SK-N-SH (cell line): ENCODE measurements at regions not wholly inside any gene's neighbourhood (a gene's known extent, or its start where the extent isn't known, plus 50 kb on each side); places are given as distances from the start of the nearest gene placed in this dataset.

Experiments used
- CTCF ChIA-PET: fragments of 300-600, 350-600 bp; formaldehyde crosslinking; extraction: SDS; loops from one replicate; lab custom pipeline; 2021; lab: Yijun Ruan, JAX
- POLR2A ChIA-PET: fragments of 350-600 bp; sonication (Branson Sonifier 250); formaldehyde crosslinking; extraction: SDS; loops from one replicate; lab custom pipeline; 2020; ENCODE audit warnings: antibody characterized with exemption, inconsistent platforms; lab: Yijun Ruan, JAX
- DNase-seq: peaks from one replicate; pipeline ENCODE4 v3.0.0; 2012
- H2AFZ ChIP-seq: fragments of 200-600 bp; sonication (generic); 2 replicates; pipeline ENCODE4 v1.8.1; 2016; ENCODE audit warnings: antibody characterized with exemption, mild to moderate bottlenecking, low read depth
- H3F3A ChIP-seq: fragments of 200-600 bp; sonication (generic); replicated peaks from 2 replicates; pipeline ENCODE3; 2016; ENCODE audit warnings: antibody characterized with exemption, mild to moderate bottlenecking; ENCODE audit not compliant: insufficient read depth
- H3K27ac ChIP-seq, 2 experiments: fragments of 200-500 bp in 1 of 2; fragments of 200-600 bp in 1 of 2; sonication (Bioruptor generic) in 1 of 2; sonication (generic), shearing (Covaris generic) in 1 of 2; 2 replicates each; pipeline versions ENCODE4 v1.5.1 to v1.6.1; 2014 to 2016; ENCODE audit warnings: low read depth in 2 of 2, inconsistent platforms in 1 of 2, low read length in 1 of 2, mild to moderate bottlenecking in 1 of 2, mixed read lengths in 1 of 2
- H3K27me3 ChIP-seq: fragments of 200-600 bp; sonication (generic), shearing (Covaris generic); 2 replicates; pipeline ENCODE4 v1.6.1; 2016; ENCODE audit warnings: mixed run types; ENCODE audit not compliant: insufficient read depth
- H3K36me3 ChIP-seq, 2 experiments: fragments of 200-500 bp in 1 of 2; fragments of 200-600 bp in 1 of 2; sonication (Bioruptor generic) in 1 of 2; sonication (generic) in 1 of 2; replicated peaks in 1 of 2; 2 replicates each; pipeline versions ENCODE3 to v1.5.1; 2014 to 2016; ENCODE audit warnings: low read length in 1 of 2, mild to moderate bottlenecking in 1 of 2; ENCODE audit not compliant: insufficient read depth in 2 of 2, control insufficient read depth in 1 of 2
- H3K4me1 ChIP-seq, 2 experiments: fragments of 200-500 bp in 1 of 2; fragments of 200-600 bp in 1 of 2; sonication (Bioruptor generic) in 1 of 2; sonication (generic), shearing (Covaris generic) in 1 of 2; 2 replicates each; pipeline versions ENCODE4 v1.5.1 to v1.6.1; 2014 to 2016; ENCODE audit warnings: low read depth in 1 of 2, low read length in 1 of 2, mixed run types in 1 of 2; ENCODE audit not compliant: insufficient read depth in 2 of 2, control insufficient read depth in 1 of 2
- H3K4me2 ChIP-seq: fragments of 200-600 bp; sonication (generic), shearing (Covaris generic); 2 replicates; pipeline ENCODE4 v1.6.1; 2017; ENCODE audit warnings: mixed run types
- H3K4me3 ChIP-seq, 2 experiments: fragments of 200-500 bp in 1 of 2; fragments of 200-600 bp in 1 of 2; sonication (Bioruptor generic) in 1 of 2; sonication (generic), shearing (Covaris generic) in 1 of 2; 2 replicates each; pipeline versions ENCODE4 v1.5.1 to v1.8.1; 2014 to 2016; ENCODE audit warnings: low read depth in 2 of 2, inconsistent platforms in 1 of 2, low read length in 1 of 2, mild to moderate bottlenecking in 1 of 2, mixed read lengths in 1 of 2, moderate library complexity in 1 of 2
- H3K79me2 ChIP-seq: fragments of 200-600 bp; sonication (generic); 2 replicates; pipeline ENCODE4 v1.8.1; 2017; ENCODE audit warnings: mild to moderate bottlenecking; ENCODE audit not compliant: insufficient read depth
- H3K9ac ChIP-seq: fragments of 200-600 bp; sonication (generic); 2 replicates; pipeline ENCODE4 v1.6.1; 2017; ENCODE audit warnings: mixed run types
- H3K9me2 ChIP-seq: fragments of 200-600 bp; sonication (generic); 2 replicates; pipeline ENCODE4 v1.6.1; 2017; ENCODE audit warnings: mixed run types
- H3K9me3 ChIP-seq: fragments of 200-600 bp; sonication (generic); 2 replicates; pipeline ENCODE4 v1.6.1; 2017; ENCODE audit warnings: mixed run types, mild to moderate bottlenecking, moderate library complexity
- H4K20me1 ChIP-seq: fragments of 200-600 bp; sonication (generic); 2 replicates; pipeline ENCODE4 v1.6.1; 2017; ENCODE audit warnings: mild to moderate bottlenecking, mixed run types; ENCODE audit not compliant: insufficient read depth
- CHD2 ChIP-seq: fragments of 150-350 bp; IDR thresholded peaks from 2 replicates; pipeline ENCODE4 v1.6.1; 2018; ENCODE audit warnings: low read length; ENCODE audit not compliant: partially characterized antibody
- ELF1 ChIP-seq: IDR thresholded peaks from 2 replicates; pipeline ENCODE4 v1.4.0; 2012
- EZH2phosphoT487 ChIP-seq: fragments of 200-600 bp; sonication (generic); IDR thresholded peaks from 2 replicates; pipeline ENCODE4 v1.6.1; 2017; ENCODE audit warnings: low read depth, mixed run types, mild to moderate bottlenecking, antibody characterized with exemption, moderate library complexity, borderline replicate concordance
- FOSL2 ChIP-seq: IDR thresholded peaks from 2 replicates; pipeline ENCODE4 v1.4.0; 2012; ENCODE audit warnings: low read depth, mild to moderate bottlenecking, moderate library complexity, borderline replicate concordance
- FOXJ3 ChIP-seq: sonication (generic); formaldehyde crosslinking; IDR thresholded peaks from 2 replicates; pipeline ENCODE4 v1.5.1; 2020; ENCODE audit warnings: mild to moderate bottlenecking, missing genetic modification reagents
- FOXM1 ChIP-seq: IDR thresholded peaks from 2 replicates; pipeline ENCODE4 v1.4.0; 2012; ENCODE audit warnings: low read depth, mild to moderate bottlenecking
- GABPA ChIP-seq: IDR thresholded peaks from 2 replicates; pipeline ENCODE4 v1.4.0; 2012; ENCODE audit warnings: low read depth, mild to moderate bottlenecking
- GATA2 ChIP-seq: sonication (generic); formaldehyde crosslinking; IDR thresholded peaks from 2 replicates; pipeline ENCODE4 v1.5.0; 2020; ENCODE audit warnings: mild to moderate bottlenecking, missing genetic modification reagents
- JUND ChIP-seq: IDR thresholded peaks from 2 replicates; pipeline ENCODE4 v1.4.0; 2012
- MEF2A ChIP-seq: IDR thresholded peaks from 2 replicates; pipeline ENCODE4 v1.4.0; 2012; ENCODE audit warnings: low read depth, borderline replicate concordance
- MXI1 ChIP-seq: IDR thresholded peaks from 2 replicates; pipeline ENCODE4 v1.6.1; 2012; ENCODE audit warnings: mild to moderate bottlenecking, low read depth, low read length, improper control_type of control experiment
- NFIC ChIP-seq: IDR thresholded peaks from 2 replicates; pipeline ENCODE4 v1.4.0; 2012; ENCODE audit warnings: borderline replicate concordance
- NRF1 ChIP-seq: IDR thresholded peaks from 2 replicates; pipeline ENCODE4 v1.6.1; 2012; ENCODE audit warnings: low read depth, mild to moderate bottlenecking, low read length
- RAD21 ChIP-seq: IDR thresholded peaks from 2 replicates; pipeline ENCODE4 v1.6.1; 2012; ENCODE audit warnings: mild to moderate bottlenecking, low read length
- RFX5 ChIP-seq: IDR thresholded peaks from 2 replicates; pipeline ENCODE4 v1.6.1; 2012; ENCODE audit warnings: mild to moderate bottlenecking, improper control_type of control experiment, low read length
- SIN3A ChIP-seq: IDR thresholded peaks from 2 replicates; pipeline ENCODE4 v1.6.1; 2012; ENCODE audit warnings: low read depth, mild to moderate bottlenecking, low read length, moderate library complexity, borderline replicate concordance
- SMC3 ChIP-seq: IDR thresholded peaks from 2 replicates; pipeline ENCODE4 v1.6.1; 2012; ENCODE audit warnings: low read depth, low read length, improper control_type of control experiment
- TAF1 ChIP-seq: IDR thresholded peaks from 2 replicates; pipeline ENCODE4 v1.6.1; 2012; ENCODE audit warnings: low read depth, mild to moderate bottlenecking, low read length, moderate library complexity, borderline replicate concordance
- TCF12 ChIP-seq: IDR thresholded peaks from 2 replicates; pipeline ENCODE4 v1.4.0; 2012
- TEAD4 ChIP-seq: IDR thresholded peaks from 2 replicates; pipeline ENCODE4 v1.4.0; 2012; ENCODE audit warnings: mild to moderate bottlenecking, borderline replicate concordance; ENCODE audit not compliant: insufficient read depth
- WGBS: methylation state at CpG from one replicate; pipeline ENCODE4 v1.1.6; 2017; ENCODE audit warnings: low lambda C conversion rate; 5-methylcytosine and 5-hydroxymethylcytosine counted together
- TF ChIP-seq, protein P1 (sequence below): IDR thresholded peaks from 2 replicates; pipeline ENCODE4 v1.4.0; 2012; ENCODE audit warnings: low read depth
- TF ChIP-seq, protein P2 (sequence below): fragments of 200-600 bp; sonication (generic); IDR thresholded peaks from 2 replicates; pipeline ENCODE4 v1.6.1; 2017; ENCODE audit warnings: antibody characterized with exemption, mild to moderate bottlenecking, moderate library complexity
- TF ChIP-seq, protein P3 (sequence below): IDR thresholded peaks from 2 replicates; pipeline ENCODE4 v1.4.0; 2012; ENCODE audit warnings: low read depth, borderline replicate concordance
- TF ChIP-seq, protein P4 (sequence below): fragments of 150-350 bp; IDR thresholded peaks from 2 replicates; pipeline ENCODE4 v1.6.1; 2017; ENCODE audit warnings: antibody characterized with exemption, low read length, low read depth, borderline replicate concordance

DNA sequence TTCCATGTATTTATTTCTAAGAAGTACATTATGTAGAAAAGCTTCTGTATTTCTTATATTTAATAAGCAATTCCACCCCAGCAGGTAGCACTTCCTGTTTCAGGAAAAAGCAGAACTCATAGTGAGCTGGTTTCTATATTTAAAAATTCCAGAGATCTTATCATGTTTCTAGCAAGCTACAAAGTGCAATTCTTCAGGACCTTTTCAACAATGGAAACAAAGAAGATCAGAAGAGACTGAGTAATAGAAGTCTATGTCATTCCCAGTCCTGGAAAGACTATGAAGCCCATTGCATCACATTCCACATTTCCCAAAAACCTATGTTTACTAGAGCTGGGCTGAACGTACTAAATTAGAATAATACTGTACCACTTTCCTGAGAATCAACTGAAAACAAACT, 302.6 kb upstream of the NRSN1 start:
- Histone ChIP-seq H3K4me1 (no peaks in the 10 kb centered on the region), H3K9me2 (no peaks in the 10 kb centered on the region), H3K4me3 (no peak overlapping the region), H3K27me3 (no peaks in the 10 kb centered on the region), H3K27ac (no peak overlapping the region), H3K9ac (no peak overlapping the region), H3K9me3 (no peaks in the 10 kb centered on the region; the same call in 1 of the 2 replicates), H3K79me2 (no peaks in the 10 kb centered on the region), H3F3A (no peaks in the 10 kb centered on the region), H2AFZ (no peak overlapping the region), H4K20me1 (no peaks in the 10 kb centered on the region)
- WGBS = 15% methylated on average over 1 of the region's 1 CpG
- ChIA-PET CTCF (no interaction called here), POLR2A (no interaction called here)
- TF ChIP-seq CHD2 = no peak
- no peak for TF ChIP-seq TCF12
- no peak for TF ChIP-seq EZH2phosphoT487
- no peak for TF ChIP-seq SIN3A
- TF ChIP-seq, protein P1, sequence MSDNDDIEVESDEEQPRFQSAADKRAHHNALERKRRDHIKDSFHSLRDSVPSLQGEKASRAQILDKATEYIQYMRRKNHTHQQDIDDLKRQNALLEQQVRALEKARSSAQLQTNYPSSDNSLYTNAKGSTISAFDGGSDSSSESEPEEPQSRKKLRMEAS = no peak
- TF ChIP-seq FOSL2 = no peak
- TF ChIP-seq MEF2A = no peak
- no peak for TF ChIP-seq RAD21
- TF ChIP-seq NRF1 = no peak
- TF ChIP-seq JUND = no peak
- TF ChIP-seq SMC3 = no peak
- TF ChIP-seq, protein P2, sequence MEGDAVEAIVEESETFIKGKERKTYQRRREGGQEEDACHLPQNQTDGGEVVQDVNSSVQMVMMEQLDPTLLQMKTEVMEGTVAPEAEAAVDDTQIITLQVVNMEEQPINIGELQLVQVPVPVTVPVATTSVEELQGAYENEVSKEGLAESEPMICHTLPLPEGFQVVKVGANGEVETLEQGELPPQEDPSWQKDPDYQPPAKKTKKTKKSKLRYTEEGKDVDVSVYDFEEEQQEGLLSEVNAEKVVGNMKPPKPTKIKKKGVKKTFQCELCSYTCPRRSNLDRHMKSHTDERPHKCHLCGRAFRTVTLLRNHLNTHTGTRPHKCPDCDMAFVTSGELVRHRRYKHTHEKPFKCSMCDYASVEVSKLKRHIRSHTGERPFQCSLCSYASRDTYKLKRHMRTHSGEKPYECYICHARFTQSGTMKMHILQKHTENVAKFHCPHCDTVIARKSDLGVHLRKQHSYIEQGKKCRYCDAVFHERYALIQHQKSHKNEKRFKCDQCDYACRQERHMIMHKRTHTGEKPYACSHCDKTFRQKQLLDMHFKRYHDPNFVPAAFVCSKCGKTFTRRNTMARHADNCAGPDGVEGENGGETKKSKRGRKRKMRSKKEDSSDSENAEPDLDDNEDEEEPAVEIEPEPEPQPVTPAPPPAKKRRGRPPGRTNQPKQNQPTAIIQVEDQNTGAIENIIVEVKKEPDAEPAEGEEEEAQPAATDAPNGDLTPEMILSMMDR = no peak
- TF ChIP-seq FOXM1 = no peak
- no peak for TF ChIP-seq GABPA
- no peak for TF ChIP-seq TEAD4
- no peak for TF ChIP-seq GATA2
- TF ChIP-seq, all 33 proteins: peak for 0
- DNase-seq = no peak
- Histone ChIP-seq H3K4me2 (no peak overlapping the region), H3K36me3 (no peaks in the 10 kb centered on the region)

DNA sequence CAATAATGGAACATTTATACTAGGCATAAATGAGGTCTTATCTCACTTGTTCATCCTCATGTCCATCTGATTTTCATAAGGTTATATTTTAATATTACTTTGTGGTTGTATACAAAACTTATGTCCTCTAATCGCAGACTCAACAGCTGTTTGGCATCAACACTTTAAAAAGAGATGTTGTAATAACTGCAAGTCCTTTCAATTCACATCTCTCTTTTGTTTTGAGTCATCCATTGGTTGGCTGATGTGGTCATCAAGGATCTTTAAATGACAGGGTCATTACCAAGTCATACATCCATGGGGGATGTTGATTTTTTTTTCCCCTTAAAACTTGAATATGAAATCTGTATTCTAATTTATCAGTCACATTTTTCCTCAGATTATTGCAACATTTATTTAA, 299.4 kb upstream of the NRSN1 start:
- Histone ChIP-seq H2AFZ (no peak overlapping the region), H3K9ac (no peak overlapping the region), H3K9me3 (no peaks in the 10 kb centered on the region; the same call in 1 of the 2 replicates), H3K4me2 (no peak overlapping the region), H3F3A (no peaks in the 10 kb centered on the region), H4K20me1 (no peaks in the 10 kb centered on the region), H3K9me2 (no peaks in the 10 kb centered on the region), H3K79me2 (no peaks in the 10 kb centered on the region), H3K4me3 (no peak overlapping the region), H3K4me1 (no peaks in the 10 kb centered on the region), H3K27me3 (no peaks in the 10 kb centered on the region), H3K36me3 (no peaks in the 10 kb centered on the region), H3K27ac (no peak overlapping the region)
- no peak for DNase-seq
- 57% methylated on average over 1 of the region's 1 CpG for WGBS
- ChIA-PET CTCF (no interaction called here), POLR2A (no interaction called here)
- TF ChIP-seq NFIC (no peak), EZH2phosphoT487 (no peak), FOXJ3 (CRISPR knock-in tag) (no peak), JUND (no peak), FOSL2 (no peak), SIN3A (no peak), MXI1 (no peak), ELF1 (no peak), TAF1 (no peak), RFX5 (no peak), FOXM1 (no peak), CHD2 (no peak)
- TF ChIP-seq, protein P3, sequence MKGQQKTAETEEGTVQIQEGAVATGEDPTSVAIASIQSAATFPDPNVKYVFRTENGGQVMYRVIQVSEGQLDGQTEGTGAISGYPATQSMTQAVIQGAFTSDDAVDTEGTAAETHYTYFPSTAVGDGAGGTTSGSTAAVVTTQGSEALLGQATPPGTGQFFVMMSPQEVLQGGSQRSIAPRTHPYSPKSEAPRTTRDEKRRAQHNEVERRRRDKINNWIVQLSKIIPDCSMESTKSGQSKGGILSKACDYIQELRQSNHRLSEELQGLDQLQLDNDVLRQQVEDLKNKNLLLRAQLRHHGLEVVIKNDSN = no peak
- TF ChIP-seq, protein P4, sequence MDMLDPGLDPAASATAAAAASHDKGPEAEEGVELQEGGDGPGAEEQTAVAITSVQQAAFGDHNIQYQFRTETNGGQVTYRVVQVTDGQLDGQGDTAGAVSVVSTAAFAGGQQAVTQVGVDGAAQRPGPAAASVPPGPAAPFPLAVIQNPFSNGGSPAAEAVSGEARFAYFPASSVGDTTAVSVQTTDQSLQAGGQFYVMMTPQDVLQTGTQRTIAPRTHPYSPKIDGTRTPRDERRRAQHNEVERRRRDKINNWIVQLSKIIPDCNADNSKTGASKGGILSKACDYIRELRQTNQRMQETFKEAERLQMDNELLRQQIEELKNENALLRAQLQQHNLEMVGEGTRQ = no peak
